MCF 10A (cell line): ENCODE measurements at regions not wholly inside any gene's neighbourhood (a gene's known extent, or its start where the extent isn't known, plus 50 kb on each side); places are given as distances from the start of the nearest gene placed in this dataset.

Experiments
- BruUV-seq: library from RNA; stranded (reverse); fragments of 400-500 nt; replicated peaks from 2 replicates; lab custom pipeline; 2021; lab: Mats Ljungman, UMichigan
- CTCF ChIA-PET: fragments of 300-600 bp; sonication (Branson Sonifier 250); formaldehyde crosslinking; extraction: SDS; loops from one replicate; lab custom pipeline; 2021; ENCODE audit warnings: antibody characterized with exemption, inconsistent platforms; lab: Yijun Ruan, JAX
- POLR2A ChIA-PET: fragments of 300-600, 350-650 bp; sonication (Branson Sonifier 250); formaldehyde crosslinking; extraction: SDS; loops from one replicate; lab custom pipeline; 2020; ENCODE audit warnings: antibody characterized with exemption, inconsistent platforms; lab: Yijun Ruan, JAX
- DNase-seq: peaks from one replicate; pipeline ENCODE4 v3.0.0-alpha.2; 2018; ENCODE audit not compliant: unreplicated experiment
- H3K27ac Mint-ChIP-seq: one replicate; pipeline ENCODE4 v1.8.0; 2022; ENCODE audit warnings: mild to moderate bottlenecking, low read depth, mixed read lengths; ENCODE audit not compliant: unreplicated experiment
- H3K27me3 Mint-ChIP-seq: one replicate; pipeline ENCODE4 v1.8.0; 2022; ENCODE audit warnings: mixed read lengths; ENCODE audit not compliant: insufficient read depth, unreplicated experiment
- H3K36me3 Mint-ChIP-seq: one replicate; pipeline ENCODE4 v1.8.0; 2022; ENCODE audit warnings: mild to moderate bottlenecking, moderate library complexity, mixed read lengths; ENCODE audit not compliant: insufficient read depth, unreplicated experiment
- H3K4me1 Mint-ChIP-seq: one replicate; pipeline ENCODE4 v1.8.0; 2022; ENCODE audit warnings: mixed read lengths; ENCODE audit not compliant: insufficient read depth, unreplicated experiment
- H3K4me3 Mint-ChIP-seq: one replicate; pipeline ENCODE4 v1.8.0; 2022; ENCODE audit warnings: mild to moderate bottlenecking, moderate library complexity, mixed read lengths; ENCODE audit not compliant: unreplicated experiment
- H3K9me3 Mint-ChIP-seq: one replicate; pipeline ENCODE4 v1.8.0; 2022; ENCODE audit warnings: mixed read lengths; ENCODE audit not compliant: unreplicated experiment
- intact Hi-C: fragments of 100-400 bp; cut with micrococcal nuclease; formaldehyde crosslinking; loops from 2 replicates; pipeline ENCODE4 v1.14.1; 2022
- TF ChIP-seq, protein P1 (sequence below): fragments of 200-600 bp; IDR thresholded peaks from one replicate; pipeline ENCODE4 v1.8.0; 2022; ENCODE audit warnings: antibody characterized with exemption, mild to moderate bottlenecking; ENCODE audit not compliant: unreplicated experiment

DNA sequence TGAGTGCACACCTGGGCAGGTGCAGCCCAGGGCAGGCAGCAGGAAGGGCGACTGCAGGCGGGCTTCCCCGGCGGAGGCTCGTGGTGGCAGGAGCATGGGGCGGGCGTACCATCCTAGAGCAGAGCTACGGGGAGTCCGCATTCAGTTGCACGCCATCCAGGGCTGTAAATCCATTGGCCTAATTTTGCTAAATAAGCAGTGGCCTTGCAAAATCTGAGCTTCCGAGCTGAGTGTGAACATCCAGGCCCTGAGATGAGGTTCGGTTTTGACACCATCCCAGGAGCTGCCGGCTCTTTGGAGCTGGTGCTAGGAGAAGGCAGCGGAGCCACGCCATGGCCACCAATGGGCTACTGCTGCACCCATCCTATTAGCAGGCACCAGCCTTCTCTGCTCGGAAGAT is 664.8 kb downstream of the BRD1 start:
- peaks cover 23% of the 10 kb centered on the region for H3K9me3 Mint-ChIP-seq
- no peaks in the 10 kb centered on the region for H3K4me1 Mint-ChIP-seq
- ChIA-PET CTCF (no interaction called here), POLR2A (no interaction called here)
- DNase-seq = no peak
- TF ChIP-seq, protein P1, sequence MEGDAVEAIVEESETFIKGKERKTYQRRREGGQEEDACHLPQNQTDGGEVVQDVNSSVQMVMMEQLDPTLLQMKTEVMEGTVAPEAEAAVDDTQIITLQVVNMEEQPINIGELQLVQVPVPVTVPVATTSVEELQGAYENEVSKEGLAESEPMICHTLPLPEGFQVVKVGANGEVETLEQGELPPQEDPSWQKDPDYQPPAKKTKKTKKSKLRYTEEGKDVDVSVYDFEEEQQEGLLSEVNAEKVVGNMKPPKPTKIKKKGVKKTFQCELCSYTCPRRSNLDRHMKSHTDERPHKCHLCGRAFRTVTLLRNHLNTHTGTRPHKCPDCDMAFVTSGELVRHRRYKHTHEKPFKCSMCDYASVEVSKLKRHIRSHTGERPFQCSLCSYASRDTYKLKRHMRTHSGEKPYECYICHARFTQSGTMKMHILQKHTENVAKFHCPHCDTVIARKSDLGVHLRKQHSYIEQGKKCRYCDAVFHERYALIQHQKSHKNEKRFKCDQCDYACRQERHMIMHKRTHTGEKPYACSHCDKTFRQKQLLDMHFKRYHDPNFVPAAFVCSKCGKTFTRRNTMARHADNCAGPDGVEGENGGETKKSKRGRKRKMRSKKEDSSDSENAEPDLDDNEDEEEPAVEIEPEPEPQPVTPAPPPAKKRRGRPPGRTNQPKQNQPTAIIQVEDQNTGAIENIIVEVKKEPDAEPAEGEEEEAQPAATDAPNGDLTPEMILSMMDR = no peak
- H3K36me3 Mint-ChIP-seq = peaks cover 4% of the 10 kb centered on the region
- H3K4me3 Mint-ChIP-seq = no peak overlapping the region
- no TSS peak for BruUV-seq
- no peaks in the 10 kb centered on the region for H3K27me3 Mint-ChIP-seq
- intact Hi-C loops = no loop called here
- no peak overlapping the region for H3K27ac Mint-ChIP-seq

DNA sequence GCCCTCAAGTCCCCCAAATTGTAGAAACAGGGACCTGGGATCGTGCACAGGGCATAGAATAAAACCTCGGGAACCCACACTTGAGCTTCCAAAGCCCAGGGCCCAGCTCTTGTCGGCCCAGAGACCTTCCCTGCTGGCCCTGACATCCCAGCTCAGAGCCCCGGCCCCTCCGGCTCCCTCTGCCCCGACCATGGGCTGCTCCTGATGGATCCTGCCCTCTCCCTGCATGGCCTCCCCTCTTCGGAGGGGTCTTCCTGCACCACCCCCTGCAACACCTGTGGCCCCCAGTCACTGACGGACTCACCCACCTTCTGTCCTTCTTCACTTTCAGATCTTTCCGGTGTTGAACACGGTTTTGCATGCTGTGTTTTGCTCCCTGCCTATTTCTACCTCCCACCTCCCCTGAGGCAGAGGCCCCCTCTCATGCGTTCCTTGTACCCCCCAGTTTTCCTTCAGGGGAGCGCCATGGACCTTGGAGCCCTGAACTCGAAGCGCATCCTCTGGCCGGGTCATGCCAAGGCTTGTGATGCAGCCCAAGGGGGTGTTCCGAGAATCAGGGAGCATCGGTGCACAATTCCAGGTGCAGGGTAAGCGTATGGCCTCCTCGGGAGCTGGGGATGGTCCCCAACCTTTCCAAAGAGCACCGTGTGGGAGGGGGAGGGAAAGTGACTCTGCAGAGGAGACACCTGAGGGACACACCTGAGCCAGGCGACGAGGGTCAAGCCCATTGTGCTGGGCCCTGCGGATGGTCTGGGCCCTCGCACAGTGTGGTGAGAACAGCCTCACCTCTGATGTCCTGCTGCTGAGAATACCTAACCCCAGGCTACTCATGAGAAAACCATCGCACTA is 666.4 kb downstream of the BRD1 start:
- peaks cover 4% of the 10 kb centered on the region for H3K36me3 Mint-ChIP-seq
- intact Hi-C loops = no loop called here
- H3K4me3 Mint-ChIP-seq = no peak overlapping the region
- no peak for DNase-seq
- peaks cover 32% of the 10 kb centered on the region for H3K9me3 Mint-ChIP-seq
- POLR2A ChIA-PET = no interaction called here
- H3K4me1 Mint-ChIP-seq = no peaks in the 10 kb centered on the region
- CTCF ChIA-PET = no interaction called here
- TF ChIP-seq, protein P1 = no peak
- no peaks in the 10 kb centered on the region for H3K27me3 Mint-ChIP-seq
- H3K27ac Mint-ChIP-seq = no peak overlapping the region
- BruUV-seq = no TSS peak

DNA sequence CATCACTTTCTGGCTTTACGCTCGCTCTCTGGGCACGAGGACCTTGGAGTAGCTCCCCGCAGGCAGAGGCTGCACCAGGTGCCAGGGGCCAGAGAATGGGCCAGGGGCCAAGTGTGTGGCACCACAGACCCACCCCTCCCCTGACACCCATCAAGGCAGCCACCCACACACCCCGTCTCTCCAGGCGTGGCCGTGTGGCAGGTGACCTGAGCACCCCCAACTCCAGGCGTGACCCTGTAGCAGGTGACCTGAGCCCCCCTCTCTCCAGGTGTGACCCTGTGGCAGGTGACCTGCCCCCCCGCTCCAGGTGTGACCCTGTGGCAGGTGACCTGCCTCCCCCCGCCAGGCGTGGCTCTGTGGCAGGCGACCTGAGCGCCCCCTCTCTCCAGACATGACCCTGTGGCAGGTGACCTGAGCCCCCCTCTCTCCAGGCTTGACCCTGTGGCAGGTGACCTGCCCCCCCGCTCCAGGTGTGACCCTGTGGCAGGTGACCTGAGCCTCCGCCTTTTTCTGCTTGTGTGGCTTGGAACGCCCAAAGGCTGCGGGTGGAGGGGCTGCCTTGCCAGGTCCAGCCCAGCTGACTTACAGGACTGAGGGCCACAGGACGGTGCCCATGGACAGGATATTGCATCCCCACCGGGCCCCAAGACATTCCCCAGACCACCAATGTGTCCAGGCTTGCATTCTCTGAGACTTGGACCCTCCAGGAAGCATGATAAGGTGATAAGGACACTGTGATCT is 667.2 kb downstream of the BRD1 start:
- POLR2A ChIA-PET = no interaction called here
- H3K36me3 Mint-ChIP-seq = peaks cover 4% of the 10 kb centered on the region
- H3K4me3 Mint-ChIP-seq = no peak overlapping the region
- BruUV-seq = no TSS peak
- TF ChIP-seq, protein P1 = no peak
- peaks cover 40% of the 10 kb centered on the region for H3K9me3 Mint-ChIP-seq
- no peaks in the 10 kb centered on the region for H3K4me1 Mint-ChIP-seq
- CTCF ChIA-PET = no interaction called here
- H3K27ac Mint-ChIP-seq = no peak overlapping the region
- H3K27me3 Mint-ChIP-seq = no peaks in the 10 kb centered on the region
- no peak for DNase-seq
- intact Hi-C loops = no loop called here

DNA sequence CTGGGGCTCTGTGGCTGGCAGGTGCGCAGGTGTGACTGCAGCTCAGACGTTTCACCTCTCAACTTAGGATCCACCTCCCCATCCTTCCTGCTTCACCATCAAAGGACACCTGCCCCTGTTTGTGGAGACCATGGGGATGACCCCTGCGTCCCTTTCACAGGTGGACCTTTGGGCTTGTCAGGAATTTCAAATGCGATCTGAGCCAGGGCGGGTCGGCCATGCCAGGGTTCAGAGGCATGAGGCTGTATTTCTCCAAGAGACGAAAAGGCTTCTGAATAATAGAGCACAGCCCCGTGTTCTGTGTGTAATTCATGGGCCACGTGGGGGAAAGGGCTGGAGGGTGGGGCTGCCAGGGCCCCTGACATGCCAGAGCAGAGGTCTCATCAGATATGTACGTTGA is 668.0 kb downstream of the BRD1 start:
- Mint-ChIP-seq H3K36me3 (peaks cover 4% of the 10 kb centered on the region), H3K4me1 (no peaks in the 10 kb centered on the region), H3K9me3 (peaks cover 43% of the 10 kb centered on the region), H3K27me3 (no peaks in the 10 kb centered on the region), H3K4me3 (no peak overlapping the region), H3K27ac (no peak overlapping the region)
- POLR2A ChIA-PET = no interaction called here
- TF ChIP-seq, protein P1 = no peak
- no TSS peak for BruUV-seq
- intact Hi-C loops = no loop called here
- CTCF ChIA-PET = no interaction called here
- no peak for DNase-seq
